T-helper 2 cell (primary cell): ENCODE measurements at regions not wholly inside any gene's neighbourhood (a gene's known extent, or its start where the extent isn't known, plus 50 kb on each side); places are given as distances from the start of the nearest gene placed in this dataset.

Source experiments
- DNase-seq, 5 experiments: peaks; one replicate each; pipeline versions ENCODE4 v3.0.0 to v3.0.0-alpha.2; 2012 to 2022

- DNase-seq: no peak
These were observed 183.3 kb upstream of the ADGRL2 start for GRCh38 chr1:81617308-81617967.

GRCh38 chr1:81613803-81614202, 186.9 kb upstream of the ADGRL2 start:
- no peak for DNase-seq

- no peak for DNase-seq
These were observed 192.8 kb upstream of the ADGRL2 start for GRCh38 chr1:81607924-81608323.

GRCh38 chr1:81607086-81607485, 193.6 kb upstream of the ADGRL2 start:
- no peak for DNase-seq

GRCh38 chr1:81606656-81607055, 194.1 kb upstream of the ADGRL2 start:
- no peak for DNase-seq

GRCh38 chr1:81605023-81605422, 195.7 kb upstream of the ADGRL2 start:
- no peak for DNase-seq

- DNase-seq: no peak
These were observed 199.7 kb upstream of the ADGRL2 start for GRCh38 chr1:81600878-81601622.

- DNase-seq: no peak
These were observed 200.4 kb upstream of the ADGRL2 start for GRCh38 chr1:81600363-81600762.

GRCh38 chr1:81598623-81599022, 202.1 kb upstream of the ADGRL2 start:
- DNase-seq: no peak

- DNase-seq: no peak
These were observed 202.9 kb upstream of the ADGRL2 start for GRCh38 chr1:81597720-81598426.

GRCh38 chr1:81596341-81596740, 204.4 kb upstream of the ADGRL2 start:
- no peak for DNase-seq

GRCh38 chr1:81594206-81594605, 206.5 kb upstream of the ADGRL2 start:
- DNase-seq: no peak

GRCh38 chr1:81592233-81592632, 208.5 kb upstream of the ADGRL2 start:
- no peak for DNase-seq

- DNase-seq: no peak
These were observed 210.6 kb upstream of the ADGRL2 start for GRCh38 chr1:81590171-81590570.

- no peak for DNase-seq
These were observed 212.6 kb upstream of the ADGRL2 start for GRCh38 chr1:81588149-81588548.

- DNase-seq: no peak
These were observed 213.3 kb upstream of the ADGRL2 start for GRCh38 chr1:81587426-81587825.

GRCh38 chr1:81585371-81585770, 215.4 kb upstream of the ADGRL2 start:
- no peak for DNase-seq

GRCh38 chr1:81584398-81584797, 216.3 kb upstream of the ADGRL2 start:
- DNase-seq: no peak

- DNase-seq: no peak
These were observed 216.9 kb upstream of the ADGRL2 start for GRCh38 chr1:81583878-81584277.

GRCh38 chr1:81582467-81582986, 218.2 kb upstream of the ADGRL2 start:
- no peak for DNase-seq

GRCh38 chr1:81578867-81579266, 221.9 kb upstream of the ADGRL2 start:
- DNase-seq: no peak

GRCh38 chr1:81577004-81577697, 223.6 kb upstream of the ADGRL2 start:
- no peak for DNase-seq

- DNase-seq: no peak
These were observed 226.3 kb upstream of the ADGRL2 start for GRCh38 chr1:81574408-81574807.
